HG03442 (cell line): ENCODE measurements at regions not wholly inside any gene's neighbourhood (a gene's known extent, or its start where the extent isn't known, plus 50 kb on each side); places are given as distances from the start of the nearest gene placed in this dataset.
A peak's percentile ranks its signal among the peaks of the same experiment; 100 is the strongest.

ENCODE experiments used
- ATAC-seq: cut with Tn5 transposase; IDR thresholded peaks from one replicate; pipeline ENCODE4 v1.9.1; 2021; ENCODE audit warnings: mild to moderate bottlenecking, moderate library complexity; ENCODE audit not compliant: unreplicated experiment

GRCh38 chr5:158413122-158413680 is 554.3 kb upstream of the CLINT1 start:
- no peak for ATAC-seq

GRCh38 chr5:158410976-158411375 is 552.0 kb upstream of the CLINT1 start:
- ATAC-seq: no peak

GRCh38 chr5:158409507-158409906 is 550.6 kb upstream of the CLINT1 start:
- ATAC-seq: peak; percentile 72

GRCh38 chr5:158407824-158408195 is 548.9 kb upstream of the CLINT1 start:
- ATAC-seq: no peak

GRCh38 chr5:158406884-158407823 is 548.2 kb upstream of the CLINT1 start:
- peak; percentile 58 for ATAC-seq

GRCh38 chr5:158398360-158399201 is 539.6 kb upstream of the CLINT1 start:
- peak; percentile 85 for ATAC-seq

GRCh38 chr5:158397278-158397677 is 538.3 kb upstream of the CLINT1 start:
- no peak for ATAC-seq

GRCh38 chr5:158394102-158394501 is 535.2 kb upstream of the CLINT1 start:
- no peak for ATAC-seq

- ATAC-seq: no peak
Observed at GRCh38 chr5:158393457-158393856, 534.5 kb upstream of the CLINT1 start.

- no peak for ATAC-seq
Observed at GRCh38 chr5:158392753-158393152, 533.8 kb upstream of the CLINT1 start.

GRCh38 chr5:158390577-158390976 is 531.6 kb upstream of the CLINT1 start:
- peak; percentile 72 for ATAC-seq

GRCh38 chr5:158389786-158390185 is 530.8 kb upstream of the CLINT1 start:
- no peak for ATAC-seq

GRCh38 chr5:158388021-158388420 is 529.1 kb upstream of the CLINT1 start:
- no peak for ATAC-seq

GRCh38 chr5:158387499-158387898 is 528.6 kb upstream of the CLINT1 start:
- ATAC-seq: no peak

- ATAC-seq: no peak
Observed at GRCh38 chr5:158385982-158386381, 527.0 kb upstream of the CLINT1 start.

- ATAC-seq: no peak
Observed at GRCh38 chr5:158384535-158385481, 525.9 kb upstream of the CLINT1 start.

- no peak for ATAC-seq
Observed at GRCh38 chr5:158383486-158383885, 524.5 kb upstream of the CLINT1 start.

- ATAC-seq: peak; percentile 99
Observed at GRCh38 chr5:158382473-158382872, 523.5 kb upstream of the CLINT1 start.

GRCh38 chr5:158381614-158382160 is 522.7 kb upstream of the CLINT1 start:
- no peak for ATAC-seq

GRCh38 chr5:158380661-158381060 is 521.7 kb upstream of the CLINT1 start:
- no peak for ATAC-seq
